ENCODE measurements at regions not wholly inside any gene's neighbourhood (a gene's known extent, or its start where the extent isn't known, plus 50 kb on each side); places are given as distances from the start of the nearest gene placed in this dataset.

- ChIA-PET POLR2A (no interaction called here), CTCF (no interaction called here)
- Mint-ChIP-seq H3K36me3 (ENCODE audit: low read depth) (no peaks in the 10 kb centered on the region), H3K9me3 (no peaks in the 10 kb centered on the region), H3K4me3 (no peak overlapping the region), H3K27me3 (peaks cover 3% of the 10 kb centered on the region), H3K27ac (no peak overlapping the region), H3K4me1 (no peaks in the 10 kb centered on the region)
- no peak for DNase-seq
Observed at GRCh38 chr10:129140921-129141885, 325.8 kb upstream of the MGMT start.

GRCh38 chr10:129151281-129151680, 315.8 kb upstream of the MGMT start:
- ChIA-PET CTCF (no interaction called here), POLR2A (no interaction called here)
- H3K4me3 Mint-ChIP-seq, result no peak overlapping the region
- H3K27me3 Mint-ChIP-seq, result no peaks in the 10 kb centered on the region
- DNase-seq, result no peak
- no peak overlapping the region for H3K27ac Mint-ChIP-seq
- peaks cover 2% of the 10 kb centered on the region for H3K9me3 Mint-ChIP-seq
- no peaks in the 10 kb centered on the region for H3K36me3 Mint-ChIP-seq (ENCODE audit: low read depth)
- H3K4me1 Mint-ChIP-seq, result no peaks in the 10 kb centered on the region

GRCh38 chr10:129156406-129156805, 310.6 kb upstream of the MGMT start:
- ChIA-PET POLR2A (no interaction called here), CTCF (no interaction called here)
- Mint-ChIP-seq H3K4me3 (no peak overlapping the region), H3K4me1 (peaks cover 4% of the 10 kb centered on the region), H3K27me3 (no peaks in the 10 kb centered on the region), H3K9me3 (no peaks in the 10 kb centered on the region), H3K36me3 (ENCODE audit: low read depth) (no peaks in the 10 kb centered on the region), H3K27ac (no peak overlapping the region)
- DNase-seq, result no peak

- no peaks in the 10 kb centered on the region for H3K36me3 Mint-ChIP-seq (ENCODE audit: low read depth)
- CTCF ChIA-PET, result no interaction called here
- H3K4me1 Mint-ChIP-seq, result peaks cover 4% of the 10 kb centered on the region
- POLR2A ChIA-PET, result no interaction called here
- no peak overlapping the region for H3K4me3 Mint-ChIP-seq
- DNase-seq, result no peak
- H3K9me3 Mint-ChIP-seq, result no peaks in the 10 kb centered on the region
- no peaks in the 10 kb centered on the region for H3K27me3 Mint-ChIP-seq
- no peak overlapping the region for H3K27ac Mint-ChIP-seq
Observed at GRCh38 chr10:129157185-129157584, 309.9 kb upstream of the MGMT start.

GRCh38 chr10:129161150-129161549, 305.9 kb upstream of the MGMT start:
- Mint-ChIP-seq H3K27me3 (no peaks in the 10 kb centered on the region), H3K4me3 (no peak overlapping the region), H3K36me3 (ENCODE audit: low read depth) (no peaks in the 10 kb centered on the region), H3K27ac (no peak overlapping the region), H3K9me3 (no peaks in the 10 kb centered on the region), H3K4me1 (peaks cover 4% of the 10 kb centered on the region)
- DNase-seq, result no peak
- ChIA-PET POLR2A (no interaction called here), CTCF (interaction anchor here (0.9 kb wide), 1 partner anchor 11 kb away, joined by 3 read pairs; no protein-coding TSS in a partner anchor)

- POLR2A ChIA-PET, result no interaction called here
Observed at GRCh38 chr10:129163531-129163930, 303.5 kb upstream of the MGMT start.

GRCh38 chr10:129165076-129165720, 301.8 kb upstream of the MGMT start:
- Mint-ChIP-seq H3K27ac (no peak overlapping the region), H3K4me1 (peaks cover 4% of the 10 kb centered on the region), H3K27me3 (no peaks in the 10 kb centered on the region), H3K4me3 (no peak overlapping the region), H3K36me3 (ENCODE audit: low read depth) (no peaks in the 10 kb centered on the region), H3K9me3 (no peaks in the 10 kb centered on the region)
- ChIA-PET CTCF (no interaction called here), POLR2A (no interaction called here)
- DNase-seq, result no peak

More at GRCh38 chr10:129163531-129163930, 303.5 kb upstream of the MGMT start:
- Mint-ChIP-seq H3K27me3 (no peaks in the 10 kb centered on the region), H3K27ac (no peak overlapping the region), H3K4me3 (no peak overlapping the region), H3K36me3 (ENCODE audit: low read depth) (no peaks in the 10 kb centered on the region), H3K4me1 (peaks cover 4% of the 10 kb centered on the region), H3K9me3 (no peaks in the 10 kb centered on the region)
- CTCF ChIA-PET, result no interaction called here
- DNase-seq, result no peak

- Mint-ChIP-seq H3K9me3 (no peaks in the 10 kb centered on the region), H3K36me3 (ENCODE audit: low read depth) (no peaks in the 10 kb centered on the region), H3K27me3 (no peaks in the 10 kb centered on the region), H3K4me3 (no peak overlapping the region), H3K27ac (no peak overlapping the region), H3K4me1 (peaks cover 4% of the 10 kb centered on the region)
- no peak for DNase-seq
- POLR2A ChIA-PET, result no interaction called here
- CTCF ChIA-PET, result no interaction called here
Observed at GRCh38 chr10:129165770-129166169, 301.3 kb upstream of the MGMT start.

- Mint-ChIP-seq H3K36me3 (ENCODE audit: low read depth) (no peaks in the 10 kb centered on the region), H3K27me3 (peaks cover 3% of the 10 kb centered on the region), H3K27ac (no peak overlapping the region), H3K4me3 (no peak overlapping the region), H3K4me1 (no peaks in the 10 kb centered on the region), H3K9me3 (no peaks in the 10 kb centered on the region)
- no peak for DNase-seq
- POLR2A ChIA-PET, result no interaction called here
- CTCF ChIA-PET, result no interaction called here
Observed at GRCh38 chr10:129168660-129169059, 298.4 kb upstream of the MGMT start.

- Mint-ChIP-seq H3K27me3 (peaks cover 3% of the 10 kb centered on the region), H3K27ac (no peak overlapping the region), H3K4me1 (no peaks in the 10 kb centered on the region), H3K9me3 (no peaks in the 10 kb centered on the region), H3K4me3 (no peak overlapping the region), H3K36me3 (ENCODE audit: low read depth) (no peaks in the 10 kb centered on the region)
- no peak for DNase-seq
- POLR2A ChIA-PET, result no interaction called here
- CTCF ChIA-PET, result no interaction called here
Observed at GRCh38 chr10:129169115-129169514, 297.9 kb upstream of the MGMT start.

- Mint-ChIP-seq H3K9me3 (no peaks in the 10 kb centered on the region), H3K4me3 (no peak overlapping the region), H3K36me3 (ENCODE audit: low read depth) (no peaks in the 10 kb centered on the region), H3K27ac (no peak overlapping the region), H3K27me3 (peaks cover 3% of the 10 kb centered on the region), H3K4me1 (no peaks in the 10 kb centered on the region)
- POLR2A ChIA-PET, result no interaction called here
- CTCF ChIA-PET, result no interaction called here
- no peak for DNase-seq
Observed at GRCh38 chr10:129170812-129171211, 296.2 kb upstream of the MGMT start.

GRCh38 chr10:129171812-129172211, 295.2 kb upstream of the MGMT start:
- H3K9me3 Mint-ChIP-seq, result no peaks in the 10 kb centered on the region
- no peak for DNase-seq
- peaks cover 3% of the 10 kb centered on the region for H3K27me3 Mint-ChIP-seq
- H3K27ac Mint-ChIP-seq, result no peak overlapping the region
- H3K4me3 Mint-ChIP-seq, result no peak overlapping the region
- no peaks in the 10 kb centered on the region for H3K36me3 Mint-ChIP-seq (ENCODE audit: low read depth)
- no peaks in the 10 kb centered on the region for H3K4me1 Mint-ChIP-seq
- POLR2A ChIA-PET, result no interaction called here
- CTCF ChIA-PET, result interaction anchor here (0.5 to 0.6 kb wide), 2 partner anchors 11 to 473 kb away, joined by 3 read pairs; no protein-coding TSS in a partner anchor

- ChIA-PET CTCF (no interaction called here), POLR2A (no interaction called here)
- no peak for DNase-seq
- Mint-ChIP-seq H3K4me3 (no peak overlapping the region), H3K36me3 (ENCODE audit: low read depth) (no peaks in the 10 kb centered on the region), H3K4me1 (no peaks in the 10 kb centered on the region), H3K9me3 (no peaks in the 10 kb centered on the region), H3K27me3 (peaks cover 3% of the 10 kb centered on the region), H3K27ac (no peak overlapping the region)
Observed at GRCh38 chr10:129174232-129175014, 292.6 kb upstream of the MGMT start.
